ENCODE measurements at regions not wholly inside any gene's neighbourhood (a gene's known extent, or its start where the extent isn't known, plus 50 kb on each side); places are given as distances from the start of the nearest gene placed in this dataset.

DNA sequence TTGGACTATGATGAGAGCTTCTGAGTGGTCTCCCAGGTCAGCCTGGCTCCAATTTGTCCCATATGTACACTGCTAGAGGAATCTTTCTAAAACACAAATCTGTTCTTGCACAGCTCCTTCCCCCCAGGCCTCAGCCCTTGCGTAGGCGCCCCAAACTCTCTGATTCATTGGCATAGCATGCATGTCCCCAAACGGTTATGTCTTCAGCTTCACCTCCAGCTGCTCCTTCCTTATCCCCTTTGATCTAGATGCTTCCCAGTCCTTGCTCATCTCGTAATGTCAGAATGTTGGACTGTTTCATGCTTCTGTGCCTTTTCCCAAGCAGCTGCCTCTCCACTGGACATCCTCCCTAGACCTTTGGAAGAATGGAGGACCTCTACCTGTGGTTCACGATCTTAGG is 60.1 kb upstream of the BASP1 start:
- no peak overlapping the region for H3K9ac ChIP-seq (ENCODE audit: low read length)
- peaks cover 0 to 6% (median 0%) of the 10 kb centered on the region in 4 experiments for H3K27me3 ChIP-seq (replicated peaks in 1 of 4; ENCODE audit: control extremely low read depth in 1 of 4, control insufficient read depth in 3 of 4, insufficient read depth in 4 of 4, low read length in 3 of 4)
- H3K4me1 ChIP-seq (ENCODE audit: control insufficient read depth in 2 of 2, insufficient read depth in 2 of 2, low read length in 2 of 2), result no peaks in the 10 kb centered on the region
- ChIA-PET POLR2A (no interaction called here), CTCF (interaction anchor here (0.8 to 2.5 kb wide), 2 partner anchors 24 to 33 kb away, joined by 3 to 9 read pairs; no protein-coding TSS in a partner anchor)
- Mint-ChIP-seq H3K9me3 (ENCODE audit: insufficient read depth) (peaks cover under 1% of the 10 kb centered on the region), H3K4me3 (no peak overlapping the region), H3K27me3 (no peaks in the 10 kb centered on the region), H3K4me1 (no peaks in the 10 kb centered on the region), H3K27ac (no peak overlapping the region)
- no peaks in the 10 kb centered on the region for H3K79me2 ChIP-seq (ENCODE audit: control insufficient read depth, insufficient read depth, low read length)
- 91% methylated on average over 5 of the region's 5 CpGs for WGBS (ENCODE audit: insufficient coverage)
- no peaks in the 10 kb centered on the region for H3K36me3 ChIP-seq (replicated peaks in 1 of 2; ENCODE audit: control extremely low read depth in 1 of 2, control insufficient read depth in 1 of 2, extremely low read depth in 1 of 2, insufficient read depth in 2 of 2, low read length in 1 of 2)
- H4K20me1 ChIP-seq (ENCODE audit: control insufficient read depth, insufficient read depth, low read length, poor library complexity, severe bottlenecking), result no peaks in the 10 kb centered on the region
- no peak for DNase-seq
- no peak overlapping the region for H3K27ac ChIP-seq (ENCODE audit: low read length in 2 of 2)
- intact Hi-C loops (cut with micrococcal nuclease), result no loop called here
- no peak for ATAC-seq (ENCODE audit: low read depth)
- TF ChIP-seq, protein P1, sequence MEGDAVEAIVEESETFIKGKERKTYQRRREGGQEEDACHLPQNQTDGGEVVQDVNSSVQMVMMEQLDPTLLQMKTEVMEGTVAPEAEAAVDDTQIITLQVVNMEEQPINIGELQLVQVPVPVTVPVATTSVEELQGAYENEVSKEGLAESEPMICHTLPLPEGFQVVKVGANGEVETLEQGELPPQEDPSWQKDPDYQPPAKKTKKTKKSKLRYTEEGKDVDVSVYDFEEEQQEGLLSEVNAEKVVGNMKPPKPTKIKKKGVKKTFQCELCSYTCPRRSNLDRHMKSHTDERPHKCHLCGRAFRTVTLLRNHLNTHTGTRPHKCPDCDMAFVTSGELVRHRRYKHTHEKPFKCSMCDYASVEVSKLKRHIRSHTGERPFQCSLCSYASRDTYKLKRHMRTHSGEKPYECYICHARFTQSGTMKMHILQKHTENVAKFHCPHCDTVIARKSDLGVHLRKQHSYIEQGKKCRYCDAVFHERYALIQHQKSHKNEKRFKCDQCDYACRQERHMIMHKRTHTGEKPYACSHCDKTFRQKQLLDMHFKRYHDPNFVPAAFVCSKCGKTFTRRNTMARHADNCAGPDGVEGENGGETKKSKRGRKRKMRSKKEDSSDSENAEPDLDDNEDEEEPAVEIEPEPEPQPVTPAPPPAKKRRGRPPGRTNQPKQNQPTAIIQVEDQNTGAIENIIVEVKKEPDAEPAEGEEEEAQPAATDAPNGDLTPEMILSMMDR (IDR thresholded peaks at IDR 0.05), result no peak
- TF ChIP-seq EZH2 (IDR thresholded peaks at IDR 0.05; ENCODE audit: borderline replicate concordance, insufficient read depth, low read depth, low read length, poor library complexity, severe bottlenecking), result no peak
- peaks cover 0 to 2% (median 0%) of the 10 kb centered on the region in 3 donors for H3K9me3 ChIP-seq (ENCODE audit: control extremely low read depth in 1 of 3, control insufficient read depth in 2 of 3, insufficient read depth in 1 of 3, low read length in 2 of 3)
- H2AFZ ChIP-seq (ENCODE audit: insufficient read depth, low read depth, low read length, poor library complexity, severe bottlenecking), result no peak overlapping the region
- H3K4me2 ChIP-seq (replicated peaks; ENCODE audit: low read depth, low read length, poor library complexity, severe bottlenecking), result no peak overlapping the region
- no peak overlapping the region for H3K4me3 ChIP-seq (ENCODE audit: control extremely low read depth in 1 of 5, extremely low read depth in 1 of 5, insufficient read depth in 1 of 5, low read depth in 2 of 5, low read length in 4 of 5)

DNA sequence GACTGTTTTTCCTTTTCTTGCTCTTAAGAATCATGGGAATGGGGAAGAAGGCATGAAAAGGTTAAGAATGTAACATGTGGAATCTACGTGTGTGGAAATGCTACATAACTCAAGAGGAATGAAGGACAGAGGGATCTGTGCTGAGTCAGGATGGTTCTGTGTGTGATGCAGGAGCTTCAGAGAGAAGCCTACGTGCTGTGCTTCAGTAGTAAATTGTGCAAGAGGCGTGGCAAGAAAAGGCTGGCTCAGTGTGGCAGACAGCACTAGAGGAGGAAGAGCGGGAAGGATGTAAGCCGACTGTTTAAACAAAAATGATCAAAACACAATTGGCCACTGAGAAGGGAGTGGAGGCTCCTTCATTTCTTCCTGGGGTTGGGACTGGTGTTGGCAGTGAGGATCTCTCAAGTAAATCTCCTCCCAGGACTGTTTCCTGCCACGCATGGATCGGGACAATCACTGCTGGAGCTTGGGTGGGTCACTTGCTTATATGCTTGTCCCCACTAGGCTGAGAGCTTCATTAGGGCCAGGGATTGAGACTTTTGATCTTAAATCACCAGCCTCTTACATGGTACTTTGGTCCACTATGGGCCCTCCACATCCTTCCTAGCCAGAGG is 59.4 kb upstream of the BASP1 start:
- H3K27me3 ChIP-seq (replicated peaks in 1 of 4; ENCODE audit: control extremely low read depth in 1 of 4, control insufficient read depth in 3 of 4, insufficient read depth in 4 of 4, low read length in 3 of 4), result peaks cover 0 to 6% (median 0%) of the 10 kb centered on the region in 4 experiments
- 85% methylated on average over 7 of the region's 7 CpGs for WGBS (ENCODE audit: insufficient coverage)
- H3K4me1 ChIP-seq (ENCODE audit: control insufficient read depth in 2 of 2, insufficient read depth in 2 of 2, low read length in 2 of 2), result no peaks in the 10 kb centered on the region
- H3K4me3 Mint-ChIP-seq, result no peak overlapping the region
- no peak for DNase-seq
- H3K27ac Mint-ChIP-seq, result no peak overlapping the region
- H3K79me2 ChIP-seq (ENCODE audit: control insufficient read depth, insufficient read depth, low read length), result no peaks in the 10 kb centered on the region
- ChIA-PET POLR2A (no interaction called here), CTCF (interaction anchor here (2.5 kb wide), 1 partner anchor 32 kb away, joined by 9 read pairs; no protein-coding TSS in a partner anchor)
- H3K4me2 ChIP-seq (replicated peaks; ENCODE audit: low read depth, low read length, poor library complexity, severe bottlenecking), result no peak overlapping the region
- no peak overlapping the region for H3K27ac ChIP-seq (ENCODE audit: low read length in 2 of 2)
- H3K4me1 Mint-ChIP-seq, result no peaks in the 10 kb centered on the region
- no peak for TF ChIP-seq EZH2 (IDR thresholded peaks at IDR 0.05; ENCODE audit: borderline replicate concordance, insufficient read depth, low read depth, low read length, poor library complexity, severe bottlenecking)
- TF ChIP-seq, protein P1 (IDR thresholded peaks at IDR 0.05), result no peak
- no peaks in the 10 kb centered on the region for H3K36me3 ChIP-seq (replicated peaks in 1 of 2; ENCODE audit: control extremely low read depth in 1 of 2, control insufficient read depth in 1 of 2, extremely low read depth in 1 of 2, insufficient read depth in 2 of 2, low read length in 1 of 2)
- ATAC-seq (ENCODE audit: low read depth), result no peak
- H2AFZ ChIP-seq (ENCODE audit: insufficient read depth, low read depth, low read length, poor library complexity, severe bottlenecking), result no peak overlapping the region
- intact Hi-C loops (cut with micrococcal nuclease), result no loop called here
- H4K20me1 ChIP-seq (ENCODE audit: control insufficient read depth, insufficient read depth, low read length, poor library complexity, severe bottlenecking), result no peaks in the 10 kb centered on the region
- H3K9me3 ChIP-seq (ENCODE audit: control extremely low read depth in 1 of 3, control insufficient read depth in 2 of 3, insufficient read depth in 1 of 3, low read length in 2 of 3), result peaks cover 0 to 2% (median 0%) of the 10 kb centered on the region in 3 donors
- no peak overlapping the region for H3K4me3 ChIP-seq (ENCODE audit: control extremely low read depth in 1 of 5, extremely low read depth in 1 of 5, insufficient read depth in 1 of 5, low read depth in 2 of 5, low read length in 4 of 5)
- no peak overlapping the region for H3K9ac ChIP-seq (ENCODE audit: low read length)
- no peaks in the 10 kb centered on the region for H3K27me3 Mint-ChIP-seq
- H3K9me3 Mint-ChIP-seq (ENCODE audit: insufficient read depth), result peaks cover 4% of the 10 kb centered on the region
